ENCODE measurements at regions not wholly inside any gene's neighbourhood (a gene's known extent, or its start where the extent isn't known, plus 50 kb on each side); places are given as distances from the start of the nearest gene placed in this dataset.

GRCh38 chr4:41468122-41468521 lies 69.8 kb upstream of the LIMCH1 start:
- in situ Hi-C loops (cut with MboI; ENCODE audit: low sequenced_read_pairs), result no loop called here
- Histone ChIP-seq H3K79me1 (ENCODE audit: low read depth in 1 of 2, low read length in 2 of 2) (no peaks in the 10 kb centered on the region), H3K27me3 (ENCODE audit: control insufficient read depth, insufficient read depth, low read length) (no peaks in the 10 kb centered on the region), H3K14ac (replicated peaks; ENCODE audit: low read depth, low read length) (no peak overlapping the region), H3K4me2 (ENCODE audit: low read depth, low read length) (no peak overlapping the region), H3K4ac (ENCODE audit: low read depth, low read length) (no peak overlapping the region), H3K23ac (ENCODE audit: low read depth, low read length) (no peak overlapping the region), H3K27ac (ENCODE audit: insufficient read depth, low read length) (no peak overlapping the region), H4K5ac (ENCODE audit: low read depth, low read length) (no peak overlapping the region), H3K9me1 (ENCODE audit: insufficient read depth, low read length) (no peaks in the 10 kb centered on the region), H2BK15ac (ENCODE audit: low read depth, low read length) (no peak overlapping the region), H2AK9ac (replicated peaks; ENCODE audit: low read depth, low read length, poor library complexity) (no peak overlapping the region), H4K8ac (ENCODE audit: low read depth in 2 of 2, low read length in 2 of 2) (no peak overlapping the region), H2AK5ac (ENCODE audit: low read depth, low read length) (no peak overlapping the region), H3K18ac (ENCODE audit: low read depth, low read length) (no peak overlapping the region), H3K4me1 (ENCODE audit: control insufficient read depth, insufficient read depth, low read length) (no peaks in the 10 kb centered on the region), H2AFZ (replicated peaks; ENCODE audit: low read length, poor library complexity) (no peak overlapping the region), H3K9ac (ENCODE audit: low read depth, low read length) (no peak overlapping the region), H2BK120ac (ENCODE audit: low read depth, low read length) (no peak overlapping the region), H4K91ac (ENCODE audit: insufficient read depth, low read depth, low read length) (no peak overlapping the region), H3K56ac (ENCODE audit: extremely low read depth, insufficient read depth, low read length) (no peak overlapping the region), H4K20me1 (ENCODE audit: insufficient read depth, low read length) (no peaks in the 10 kb centered on the region), H3K9me3 (ENCODE audit: control insufficient read depth, insufficient read depth, low read length) (no peaks in the 10 kb centered on the region), H2BK5ac (ENCODE audit: low read depth, low read length, poor library complexity, severe bottlenecking) (no peak overlapping the region), H3K36me3 (ENCODE audit: control insufficient read depth, insufficient read depth, low read length) (no peaks in the 10 kb centered on the region), H3K4me3 (ENCODE audit: insufficient read depth, low read depth, low read length) (no peak overlapping the region), H2BK20ac (ENCODE audit: low read depth, low read length) (no peak overlapping the region)
- intact Hi-C loops (cut with micrococcal nuclease), result no loop called here
- WGBS, 2 experiments (ENCODE audit: extremely low coverage in 2 of 2, insufficient read length in 1 of 2), result no CpG with 5 or more reads among the region's 1 CpG
- DNase-seq, result no peak
- no TSS peak for BruUV-seq (replicated peaks)
- TF ChIP-seq CHD1 (IDR thresholded peaks at IDR 0.05; ENCODE audit: low read depth, low read length), result no peak
- TF ChIP-seq MAFK (IDR thresholded peaks at IDR 0.05; ENCODE audit: low read depth, low read length), result no peak
- no peak for TF ChIP-seq MXI1 (IDR thresholded peaks at IDR 0.05; ENCODE audit: borderline replicate concordance, low read depth, low read length)
- TF ChIP-seq RCOR1 (IDR thresholded peaks at IDR 0.05; ENCODE audit: insufficient replicate concordance, low read length), result no peak
- no peak for TF ChIP-seq FOS (IDR thresholded peaks at IDR 0.05; ENCODE audit: low read depth, low read length)
- no peak for TF ChIP-seq USF2 (IDR thresholded peaks at IDR 0.05; ENCODE audit: low read depth, low read length)
- dilution Hi-C loops (cut with HindIII; ENCODE audit: low sequenced_read_pairs, unreplicated experiment), result no loop called here
- ChIA-PET CTCF (no interaction called here), POLR2A (ENCODE audit: unreplicated experiment) (no interaction called here)
- no peak for ATAC-seq (ENCODE audit: low read depth)

Data from IMR-90 (cell line).